Astrocyte (in vitro differentiated cells and primary cell): ENCODE measurements at regions not wholly inside any gene's neighbourhood (a gene's known extent, or its start where the extent isn't known, plus 50 kb on each side); places are given as distances from the start of the nearest gene placed in this dataset.

Experiments used
- DNase-seq: peaks from one replicate; pipeline ENCODE4 v3.0.0-alpha.2; 2010; ENCODE audit warnings: low read depth
- FAIRE-seq: peaks from 2 replicates; lab custom pipeline; 2011; peaks lifted over from hg19 to GRCh38; lab: Jason Lieb, UNC
- H2AFZ ChIP-seq: 2 replicates; pipeline ENCODE4 v1.6.0; 2012; ENCODE audit warnings: low read depth, low read length, inconsistent platforms
- H3K27ac ChIP-seq: 2 replicates; pipeline ENCODE4 v1.5.1; 2011; ENCODE audit warnings: low read depth, low read length, inconsistent platforms
- H3K27me3 ChIP-seq: 2 replicates; pipeline ENCODE4 v1.6.0; 2011; ENCODE audit warnings: low read length, inconsistent platforms; ENCODE audit not compliant: insufficient read depth
- H3K36me3 ChIP-seq: 2 replicates; pipeline ENCODE4 v1.5.1; 2011; ENCODE audit warnings: low read length, inconsistent platforms; ENCODE audit not compliant: insufficient read depth
- H3K4me1 ChIP-seq: 2 replicates; pipeline ENCODE4 v1.5.1; 2011; ENCODE audit warnings: low read length, inconsistent platforms; ENCODE audit not compliant: insufficient read depth
- H3K4me2 ChIP-seq: 2 replicates; pipeline ENCODE4 v1.6.0; 2012; ENCODE audit warnings: low read length, inconsistent platforms
- H3K4me3 ChIP-seq: 2 replicates; pipeline ENCODE4 v1.5.1; 2011; ENCODE audit warnings: low read depth, mild to moderate bottlenecking, low read length, inconsistent platforms; ENCODE audit not compliant: insufficient read depth
- H3K79me2 ChIP-seq: 2 replicates; pipeline ENCODE4 v1.6.0; 2012; ENCODE audit warnings: mild to moderate bottlenecking, low read length, inconsistent platforms; ENCODE audit not compliant: insufficient read depth
- H3K9ac ChIP-seq: 2 replicates; pipeline ENCODE4 v1.6.0; 2012; ENCODE audit warnings: mild to moderate bottlenecking, low read length, inconsistent platforms
- H3K9me3 ChIP-seq: 2 replicates; pipeline ENCODE4 v1.5.1; 2012; ENCODE audit warnings: low read depth, mild to moderate bottlenecking, low read length, inconsistent platforms; ENCODE audit not compliant: insufficient read depth
- H4K20me1 ChIP-seq: 2 replicates; pipeline ENCODE4 v1.6.0; 2012; ENCODE audit warnings: low read length, inconsistent platforms; ENCODE audit not compliant: insufficient read depth
- H3K27ac Mint-ChIP-seq: one replicate; pipeline ENCODE4 v1.8.0; 2021; ENCODE audit warnings: mild to moderate bottlenecking, mixed read lengths; ENCODE audit not compliant: unreplicated experiment
- H3K27me3 Mint-ChIP-seq: one replicate; pipeline ENCODE4 v1.8.0; 2021; ENCODE audit warnings: low read depth, mixed read lengths; ENCODE audit not compliant: unreplicated experiment
- H3K36me3 Mint-ChIP-seq: one replicate; pipeline ENCODE4 v1.8.0; 2021; ENCODE audit warnings: low read depth, mixed read lengths; ENCODE audit not compliant: unreplicated experiment
- H3K4me1 Mint-ChIP-seq: one replicate; pipeline ENCODE4 v1.8.0; 2021; ENCODE audit warnings: low read depth, mixed read lengths; ENCODE audit not compliant: unreplicated experiment
- H3K4me3 Mint-ChIP-seq: one replicate; pipeline ENCODE4 v1.8.0; 2021; ENCODE audit warnings: mild to moderate bottlenecking, moderate library complexity, mixed read lengths; ENCODE audit not compliant: unreplicated experiment
- H3K9me3 Mint-ChIP-seq: one replicate; pipeline ENCODE4 v1.8.0; 2021; ENCODE audit warnings: mild to moderate bottlenecking, mixed read lengths; ENCODE audit not compliant: unreplicated experiment
- CTCF ChIP-seq: IDR thresholded peaks from 2 replicates; pipeline ENCODE4 v1.5.1; 2011; ENCODE audit warnings: low read depth, mild to moderate bottlenecking, inconsistent platforms, low read length, moderate library complexity; ENCODE audit not compliant: insufficient read depth
- EZH2 ChIP-seq: IDR thresholded peaks from 2 replicates; pipeline ENCODE4 v1.6.1; 2012; ENCODE audit warnings: mild to moderate bottlenecking, low read length, inconsistent platforms; ENCODE audit not compliant: insufficient read depth

DNA sequence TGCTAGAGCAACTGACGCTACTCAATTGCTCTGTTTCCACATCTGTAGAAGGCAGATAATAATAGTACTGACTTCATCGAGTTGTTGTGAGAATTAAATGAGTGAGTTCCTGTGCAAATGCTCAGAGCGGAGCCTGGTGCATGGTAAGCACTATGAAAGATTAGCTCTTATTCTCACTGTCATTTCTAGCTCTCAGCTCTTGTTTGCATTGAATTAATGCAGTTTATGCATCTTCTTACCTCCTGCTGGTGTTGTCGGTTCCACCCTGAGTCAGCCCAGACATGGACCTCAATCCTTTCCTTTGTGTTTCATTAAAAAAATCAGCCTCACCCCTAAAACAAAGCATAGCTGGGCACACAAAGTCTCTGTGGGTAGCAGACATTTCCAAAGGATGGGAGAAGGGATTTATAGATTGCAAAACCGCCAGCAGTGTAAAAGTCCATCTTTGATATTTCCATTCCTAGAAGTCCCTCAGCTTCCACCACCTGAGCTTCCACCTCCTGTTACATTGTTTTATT, 254.4 kb upstream of the CSF3R start:
- Mint-ChIP-seq H3K4me3 (no peak overlapping the region), H3K27ac (no peak overlapping the region), H3K36me3 (no peaks in the 10 kb centered on the region), H3K27me3 (peaks cover 53% of the 10 kb centered on the region), H3K9me3 (peaks cover 4% of the 10 kb centered on the region), H3K4me1 (no peaks in the 10 kb centered on the region)
- FAIRE-seq = no peak
- no peak overlapping the region for H3K4me3 ChIP-seq
- no peak for DNase-seq
- no peaks in the 10 kb centered on the region for H3K36me3 ChIP-seq
- H3K9me3 ChIP-seq = no peaks in the 10 kb centered on the region
- H3K4me2 ChIP-seq = no peak overlapping the region
- no peak overlapping the region for H3K27ac ChIP-seq
- no peak overlapping the region for H3K9ac ChIP-seq
- no peaks in the 10 kb centered on the region for H3K4me1 ChIP-seq
- H3K27me3 ChIP-seq = no peaks in the 10 kb centered on the region
- no peak overlapping the region for H2AFZ ChIP-seq
- H4K20me1 ChIP-seq = no peaks in the 10 kb centered on the region
- TF ChIP-seq EZH2 = no peak
- TF ChIP-seq CTCF = no peak
- H3K79me2 ChIP-seq = no peaks in the 10 kb centered on the region

- Mint-ChIP-seq H3K4me1 (no peaks in the 10 kb centered on the region), H3K27ac (no peak overlapping the region), H3K27me3 (peaks cover 62% of the 10 kb centered on the region), H3K9me3 (peaks cover 4% of the 10 kb centered on the region), H3K36me3 (no peaks in the 10 kb centered on the region), H3K4me3 (no peak overlapping the region)
- H2AFZ ChIP-seq = no peak overlapping the region
- no peaks in the 10 kb centered on the region for H3K4me1 ChIP-seq
- no peak overlapping the region for H3K4me3 ChIP-seq
- no peaks in the 10 kb centered on the region for H3K79me2 ChIP-seq
- H4K20me1 ChIP-seq = no peaks in the 10 kb centered on the region
- no peak overlapping the region for H3K4me2 ChIP-seq
- H3K9me3 ChIP-seq = no peaks in the 10 kb centered on the region
- FAIRE-seq (no peak), DNase-seq (no peak)
- TF ChIP-seq CTCF (no peak), EZH2 (no peak)
- H3K27me3 ChIP-seq = no peaks in the 10 kb centered on the region
- H3K36me3 ChIP-seq = no peaks in the 10 kb centered on the region
- no peak overlapping the region for H3K27ac ChIP-seq
- H3K9ac ChIP-seq = no peak overlapping the region
Measured at GRCh38 chr1:36735939-36736730, 253.4 kb upstream of the CSF3R start.

- H3K4me2 ChIP-seq = no peak overlapping the region
- H3K9me3 ChIP-seq = no peaks in the 10 kb centered on the region
- FAIRE-seq (no peak), DNase-seq (no peak)
- H3K4me1 Mint-ChIP-seq = no peaks in the 10 kb centered on the region
- no peak overlapping the region for H3K27ac Mint-ChIP-seq
- no peak overlapping the region for H3K9ac ChIP-seq
- peaks cover 67% of the 10 kb centered on the region for H3K27me3 Mint-ChIP-seq
- H3K4me3 Mint-ChIP-seq = no peak overlapping the region
- H3K36me3 ChIP-seq = no peaks in the 10 kb centered on the region
- H2AFZ ChIP-seq = no peak overlapping the region
- no peaks in the 10 kb centered on the region for H3K79me2 ChIP-seq
- no peaks in the 10 kb centered on the region for H3K4me1 ChIP-seq
- H3K9me3 Mint-ChIP-seq = peaks cover 4% of the 10 kb centered on the region
- TF ChIP-seq EZH2 (no peak), CTCF (no peak)
- H3K4me3 ChIP-seq = no peak overlapping the region
- no peaks in the 10 kb centered on the region for H3K27me3 ChIP-seq
- no peaks in the 10 kb centered on the region for H3K36me3 Mint-ChIP-seq
- H3K27ac ChIP-seq = no peak overlapping the region
- no peaks in the 10 kb centered on the region for H4K20me1 ChIP-seq
Measured at GRCh38 chr1:36735436-36735835, 252.7 kb upstream of the CSF3R start.
